Liver (tissue), 8 donors: ENCODE measurements at regions not wholly inside any gene's neighbourhood (a gene's known extent, or its start where the extent isn't known, plus 50 kb on each side); places are given as distances from the start of the nearest gene placed in this dataset.

Source experiments
- DNase-seq: peaks from one replicate; pipeline ENCODE4 v3.0.0-alpha.2; 2017; ENCODE audit warnings: low spot score
- H3K27ac ChIP-seq, 2 donors: one replicate each; pipeline ENCODE4 v1.7.0; 2013; ENCODE audit warnings: inconsistent platforms in 2 of 2, low read length in 2 of 2, control low read depth in 1 of 2, low read depth in 1 of 2, mild to moderate bottlenecking in 1 of 2
- H3K27me3 ChIP-seq, 4 donors: one replicate each; pipeline versions ENCODE4 v1.6.1 to v1.7.0; 2013; ENCODE audit warnings: low read length in 3 of 4, inconsistent platforms in 1 of 4, mild to moderate bottlenecking in 1 of 4, moderate library complexity in 1 of 4; ENCODE audit not compliant: control insufficient read depth in 4 of 4, insufficient read depth in 4 of 4
- H3K36me3 ChIP-seq, 4 donors: one replicate each; pipeline versions ENCODE4 v1.6.1 to v1.7.0; 2013; ENCODE audit warnings: low read length in 3 of 4, mild to moderate bottlenecking in 3 of 4, low read depth in 1 of 4, moderate library complexity in 1 of 4; ENCODE audit not compliant: control insufficient read depth in 4 of 4, insufficient read depth in 3 of 4
- H3K4me1 ChIP-seq, 4 donors: one replicate each; pipeline versions ENCODE4 v1.6.1 to v1.7.0; 2013; ENCODE audit warnings: low read length in 3 of 4, mild to moderate bottlenecking in 3 of 4, moderate library complexity in 1 of 4; ENCODE audit not compliant: control insufficient read depth in 4 of 4, insufficient read depth in 4 of 4
- H3K4me3 ChIP-seq, 3 donors: one replicate each; pipeline versions ENCODE4 v1.6.1 to v1.7.0; 2013; ENCODE audit warnings: low read length in 3 of 3, control low read depth in 1 of 3, low read depth in 1 of 3, mild to moderate bottlenecking in 1 of 3
- H3K9ac ChIP-seq, 2 donors: one replicate each; pipeline ENCODE4 v1.7.0; 2013; ENCODE audit warnings: low read length in 2 of 2, mild to moderate bottlenecking in 2 of 2, moderate library complexity in 2 of 2, control low read depth in 1 of 2, low read depth in 1 of 2
- H3K9me3 ChIP-seq, 4 donors: one replicate each; pipeline versions ENCODE4 v1.6.1 to v1.7.0; 2013; ENCODE audit warnings: low read length in 3 of 4; ENCODE audit not compliant: control insufficient read depth in 4 of 4
- ATF3 ChIP-seq: IDR thresholded peaks from 2 replicates; pipeline ENCODE4 v1.6.1; 2016; ENCODE audit warnings: antibody characterized with exemption
- CTCF ChIP-seq: fragments of 150-350 bp; IDR thresholded peaks from 2 replicates; pipeline ENCODE4 v1.5.1; 2017; ENCODE audit warnings: improper control_type of control experiment, low read depth, low read length; ENCODE audit not compliant: missing input control
- EGR1 ChIP-seq, 2 donors: IDR thresholded peaks; 2 replicates each; pipeline ENCODE4 v1.6.1; 2016 to 2018; ENCODE audit warnings: antibody characterized with exemption in 2 of 2, low read depth in 2 of 2
- FOXA1 ChIP-seq: IDR thresholded peaks from 2 replicates; pipeline ENCODE4 v1.6.1; 2016; ENCODE audit warnings: antibody characterized with exemption
- GABPA ChIP-seq, 2 donors: IDR thresholded peaks in 1 of 2; conservative IDR thresholded peaks in 1 of 2; 2 replicates each; pipeline ENCODE4 v1.6.1; 2016; ENCODE audit warnings: antibody characterized with exemption in 2 of 2, mild to moderate bottlenecking in 1 of 2, moderate library complexity in 1 of 2
- HNF4G ChIP-seq: IDR thresholded peaks from 2 replicates; pipeline ENCODE4 v1.6.1; 2016; ENCODE audit warnings: antibody characterized with exemption
- NR2F2 ChIP-seq: IDR thresholded peaks from 2 replicates; pipeline ENCODE4 v1.6.1; 2016; ENCODE audit warnings: antibody characterized with exemption
- RAD21 ChIP-seq, 2 donors: IDR thresholded peaks; 2 replicates each; pipeline ENCODE4 v1.6.1; 2016; ENCODE audit warnings: antibody characterized with exemption in 2 of 2, mild to moderate bottlenecking in 2 of 2
- REST ChIP-seq: IDR thresholded peaks from 2 replicates; pipeline ENCODE4 v1.6.1; 2016; ENCODE audit warnings: antibody characterized with exemption, mild to moderate bottlenecking
- SP1 ChIP-seq: IDR thresholded peaks from 2 replicates; pipeline ENCODE4 v1.6.1; 2018; ENCODE audit warnings: antibody characterized with exemption, mild to moderate bottlenecking
- YY1 ChIP-seq: IDR thresholded peaks from 2 replicates; pipeline ENCODE4 v1.6.1; 2016; ENCODE audit warnings: antibody characterized with exemption, mild to moderate bottlenecking
- ZBTB33 ChIP-seq: IDR thresholded peaks from 2 replicates; pipeline ENCODE4 v1.6.1; 2016; ENCODE audit warnings: antibody characterized with exemption
- WGBS: extraction: QIAGEN DNeasy Blood & Tissue Kit; methylation state at CpG from one replicate; pipeline ENCODE4 v1.1.7; 2013; 5-methylcytosine and 5-hydroxymethylcytosine counted together
- donor health status: healthy.
- donor health status: healthy.
- donor health status: healthy.
- donor health status: healthy.
- donor health status: healthy.

GRCh38 chrX:856566-857290 is 226.1 kb downstream of the SHOX start:
- WGBS: 71% methylated on average over 14 of the region's 14 CpGs
- H3K4me3 ChIP-seq: no peak overlapping the region
- H3K9ac ChIP-seq: no peak overlapping the region
- H3K27me3 ChIP-seq: no peaks in the 10 kb centered on the region
- no peaks in the 10 kb centered on the region for H3K4me1 ChIP-seq
- H3K9me3 ChIP-seq: peaks cover 0 to 1% (median 0%) of the 10 kb centered on the region in 4 donors
- no peaks in the 10 kb centered on the region for H3K36me3 ChIP-seq
- no peak for DNase-seq
- no peak for TF ChIP-seq SP1
- no peak for TF ChIP-seq HNF4G
- no peak for TF ChIP-seq NR2F2
- TF ChIP-seq EGR1 (IDR thresholded peaks at IDR 0.05; ENCODE audit: low read depth in 2 of 2): no peak
- TF ChIP-seq GABPA (IDR thresholded peaks at IDR 0.05 in 1 of 2, conservative IDR thresholded peaks at IDR 0.05 in 1 of 2): no peak
- TF ChIP-seq CTCF: no peak
- TF ChIP-seq YY1: no peak
- no peak for TF ChIP-seq ATF3
- no peak for TF ChIP-seq RAD21 (IDR thresholded peaks at IDR 0.05)
- no peak overlapping the region for H3K27ac ChIP-seq

GRCh38 chrX:853304-853703 is 222.7 kb downstream of the SHOX start:
- WGBS: 88% methylated on average over 7 of the region's 7 CpGs
- H3K36me3 ChIP-seq: no peaks in the 10 kb centered on the region
- no peak overlapping the region for H3K9ac ChIP-seq
- no peak for DNase-seq
- peaks cover 0 to 1% (median 0%) of the 10 kb centered on the region in 4 donors for H3K9me3 ChIP-seq
- TF ChIP-seq ZBTB33 (no peak), REST (no peak), RAD21 (IDR thresholded peaks at IDR 0.05) (no peak), EGR1 (IDR thresholded peaks at IDR 0.05; ENCODE audit: low read depth in 2 of 2) (no peak), SP1 (no peak), FOXA1 (no peak)
- no peaks in the 10 kb centered on the region for H3K4me1 ChIP-seq
- H3K27ac ChIP-seq: no peak overlapping the region
- no peaks in the 10 kb centered on the region for H3K27me3 ChIP-seq
- H3K4me3 ChIP-seq: no peak overlapping the region
